ENCODE measurements at regions not wholly inside any gene's neighbourhood (a gene's known extent, or its start where the extent isn't known, plus 50 kb on each side); places are given as distances from the start of the nearest gene placed in this dataset.

DNA sequence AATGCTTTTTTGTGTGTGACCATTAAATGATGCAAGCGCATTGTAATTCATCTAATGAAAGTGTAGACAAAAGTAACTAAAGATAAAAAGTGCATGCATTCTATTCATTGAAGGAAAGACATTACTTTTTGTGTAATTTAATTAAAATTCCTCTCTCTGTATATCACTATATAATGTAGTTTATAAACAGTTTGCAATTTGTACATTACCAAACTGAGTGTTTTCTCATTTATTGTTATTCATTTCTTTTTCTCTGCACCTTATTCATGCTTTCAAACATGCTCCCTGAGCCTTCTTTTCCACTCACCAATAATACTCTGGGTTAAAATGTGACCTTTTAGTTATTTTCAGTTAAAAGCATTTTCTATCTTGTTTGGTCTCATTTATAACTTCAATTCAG, 713.7 kb upstream of the AADAT start:
- TF ChIP-seq, protein P1, sequence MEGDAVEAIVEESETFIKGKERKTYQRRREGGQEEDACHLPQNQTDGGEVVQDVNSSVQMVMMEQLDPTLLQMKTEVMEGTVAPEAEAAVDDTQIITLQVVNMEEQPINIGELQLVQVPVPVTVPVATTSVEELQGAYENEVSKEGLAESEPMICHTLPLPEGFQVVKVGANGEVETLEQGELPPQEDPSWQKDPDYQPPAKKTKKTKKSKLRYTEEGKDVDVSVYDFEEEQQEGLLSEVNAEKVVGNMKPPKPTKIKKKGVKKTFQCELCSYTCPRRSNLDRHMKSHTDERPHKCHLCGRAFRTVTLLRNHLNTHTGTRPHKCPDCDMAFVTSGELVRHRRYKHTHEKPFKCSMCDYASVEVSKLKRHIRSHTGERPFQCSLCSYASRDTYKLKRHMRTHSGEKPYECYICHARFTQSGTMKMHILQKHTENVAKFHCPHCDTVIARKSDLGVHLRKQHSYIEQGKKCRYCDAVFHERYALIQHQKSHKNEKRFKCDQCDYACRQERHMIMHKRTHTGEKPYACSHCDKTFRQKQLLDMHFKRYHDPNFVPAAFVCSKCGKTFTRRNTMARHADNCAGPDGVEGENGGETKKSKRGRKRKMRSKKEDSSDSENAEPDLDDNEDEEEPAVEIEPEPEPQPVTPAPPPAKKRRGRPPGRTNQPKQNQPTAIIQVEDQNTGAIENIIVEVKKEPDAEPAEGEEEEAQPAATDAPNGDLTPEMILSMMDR (conservative IDR thresholded peaks at IDR 0.05 in 1 of 2, IDR thresholded peaks at IDR 0.05 in 1 of 2; ENCODE audit: extremely low read depth in 1 of 2, insufficient read depth in 1 of 2, low read depth in 1 of 2, low read length in 2 of 2) = no peak
- TF ChIP-seq EZH2 (IDR thresholded peaks at IDR 0.05; ENCODE audit: borderline replicate concordance, low read length) = no peak

All from mammary epithelial cell (primary cell).